ENCODE measurements at regions not wholly inside any gene's neighbourhood (a gene's known extent, or its start where the extent isn't known, plus 50 kb on each side); places are given as distances from the start of the nearest gene placed in this dataset.
A peak's percentile ranks its signal among the peaks of the same experiment; 100 is the strongest.

DNA sequence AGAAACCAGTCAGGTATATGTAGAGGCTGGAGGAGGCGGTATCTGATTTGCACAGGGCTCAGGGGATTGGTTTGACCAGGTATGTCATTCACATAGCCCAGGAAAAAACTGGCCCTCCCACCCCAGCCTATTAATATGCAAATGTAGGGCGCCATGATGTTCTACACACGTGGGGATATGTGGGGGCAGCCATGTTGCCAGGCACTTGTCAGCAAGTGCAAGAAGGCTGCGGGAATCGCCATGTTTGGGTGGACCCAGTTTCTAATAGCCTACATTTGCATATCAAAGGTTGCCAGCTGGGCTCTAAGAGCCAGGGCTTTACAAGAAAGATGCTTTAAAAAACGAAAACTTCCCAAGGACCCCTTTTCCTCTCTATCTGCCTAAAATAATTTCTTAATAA is 335.1 kb downstream of the SMARCA1 start:
- H3K27ac ChIP-seq (ENCODE audit: low read depth, low read length) = peak overlapping the region; percentile 66
- H3K9ac ChIP-seq (ENCODE audit: low read depth, low read length) = no peak overlapping the region
- peak overlapping the region; percentile 20; the same call in 1 of the 2 replicates for H3K4me3 ChIP-seq (ENCODE audit: low read depth, low read length)
- H3K27me3 ChIP-seq (ENCODE audit: control insufficient read depth, insufficient read depth, low read length) = no peaks in the 10 kb centered on the region; the same call in 1 of the 2 replicates
- peaks cover 3% of the 10 kb centered on the region; the same call in 1 of the 2 replicates for H3K9me3 ChIP-seq (ENCODE audit: control insufficient read depth, insufficient read depth, low read length)
- peaks cover 12% of the 10 kb centered on the region for H3K4me1 ChIP-seq (ENCODE audit: control insufficient read depth, insufficient read depth, low read length)
- no peaks in the 10 kb centered on the region for H3K36me3 ChIP-seq (ENCODE audit: control insufficient read depth, insufficient read depth, low read length)

DNA sequence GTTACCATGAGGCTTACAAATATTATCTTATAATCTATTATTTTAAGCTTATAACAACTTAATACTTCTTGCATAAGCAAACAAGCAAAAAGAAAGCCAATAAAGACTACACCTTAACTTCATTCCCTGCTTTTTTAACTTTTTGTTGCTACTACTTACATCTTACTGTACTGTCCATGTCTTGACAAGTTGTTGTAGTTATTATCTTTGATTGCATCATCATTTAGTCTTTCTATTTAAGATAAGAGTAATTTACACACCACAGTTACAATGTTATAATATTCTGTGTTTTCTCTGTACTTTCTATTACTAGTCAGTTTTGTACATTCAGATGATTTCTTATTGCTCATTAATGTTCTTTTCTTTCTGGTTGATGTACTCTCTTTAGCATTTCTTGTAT is 346.6 kb downstream of the SMARCA1 start:
- Histone ChIP-seq H3K4me1 (ENCODE audit: control insufficient read depth, insufficient read depth, low read length) (no peaks in the 10 kb centered on the region), H3K36me3 (ENCODE audit: control insufficient read depth, insufficient read depth, low read length) (no peaks in the 10 kb centered on the region), H3K9ac (ENCODE audit: low read depth, low read length) (no peak overlapping the region), H3K4me3 (ENCODE audit: low read depth, low read length) (no peak overlapping the region), H3K27ac (ENCODE audit: low read depth, low read length) (no peak overlapping the region), H3K27me3 (ENCODE audit: control insufficient read depth, insufficient read depth, low read length) (no peaks in the 10 kb centered on the region), H3K9me3 (ENCODE audit: control insufficient read depth, insufficient read depth, low read length) (no peaks in the 10 kb centered on the region)

DNA sequence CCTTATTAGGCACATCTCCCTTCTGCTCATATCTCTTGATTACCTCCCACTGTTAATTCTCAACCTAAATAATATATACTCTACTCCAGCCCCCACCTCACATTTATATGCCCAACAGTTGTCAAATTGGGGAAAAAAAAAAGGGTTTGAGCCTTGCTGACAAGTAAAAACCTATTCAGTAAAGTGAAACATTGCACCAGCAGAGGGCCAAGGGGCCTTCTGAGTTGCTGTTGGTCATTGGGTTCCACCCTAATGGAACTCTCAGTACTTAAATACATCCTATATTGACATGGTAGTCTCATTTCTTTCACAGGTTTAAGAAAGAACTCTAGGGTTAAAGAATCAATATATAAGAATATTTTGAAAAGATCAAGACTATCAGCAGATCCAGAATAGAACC is 362.2 kb downstream of the SMARCA1 start:
- H3K4me1 ChIP-seq (ENCODE audit: control insufficient read depth, insufficient read depth, low read length) = no peaks in the 10 kb centered on the region
- no peak overlapping the region for H3K4me3 ChIP-seq (ENCODE audit: low read depth, low read length)
- no peak overlapping the region for H3K9ac ChIP-seq (ENCODE audit: low read depth, low read length)
- no peaks in the 10 kb centered on the region for H3K9me3 ChIP-seq (ENCODE audit: control insufficient read depth, insufficient read depth, low read length)
- no peaks in the 10 kb centered on the region for H3K36me3 ChIP-seq (ENCODE audit: control insufficient read depth, insufficient read depth, low read length)
- H3K27ac ChIP-seq (ENCODE audit: low read depth, low read length) = no peak overlapping the region
- no peaks in the 10 kb centered on the region for H3K27me3 ChIP-seq (ENCODE audit: control insufficient read depth, insufficient read depth, low read length)

DNA sequence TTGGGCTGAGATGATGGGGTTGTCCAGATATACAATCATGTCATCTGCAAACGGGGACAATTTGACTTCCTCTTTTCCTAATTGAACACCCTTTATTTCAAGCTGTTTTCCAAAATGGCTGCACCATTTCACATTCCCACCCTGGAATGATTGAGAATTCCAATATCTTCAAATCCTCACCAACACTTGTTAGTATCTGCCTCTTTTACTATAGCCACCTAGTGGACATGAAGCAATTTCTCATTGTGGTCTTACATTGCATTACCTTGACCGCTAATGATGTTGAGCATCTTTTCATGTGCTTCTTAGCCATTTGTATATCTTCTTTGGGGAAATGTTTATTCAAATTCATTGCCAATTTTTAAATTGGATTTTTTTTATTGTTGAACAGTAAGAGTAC is 364.8 kb downstream of the SMARCA1 start:
- Histone ChIP-seq H3K36me3 (ENCODE audit: control insufficient read depth, insufficient read depth, low read length) (no peaks in the 10 kb centered on the region), H3K9me3 (ENCODE audit: control insufficient read depth, insufficient read depth, low read length) (no peaks in the 10 kb centered on the region), H3K4me1 (ENCODE audit: control insufficient read depth, insufficient read depth, low read length) (peaks cover 7% of the 10 kb centered on the region), H3K27me3 (ENCODE audit: control insufficient read depth, insufficient read depth, low read length) (no peaks in the 10 kb centered on the region), H3K27ac (ENCODE audit: low read depth, low read length) (no peak overlapping the region), H3K4me3 (ENCODE audit: low read depth, low read length) (no peak overlapping the region), H3K9ac (ENCODE audit: low read depth, low read length) (no peak overlapping the region)

DNA sequence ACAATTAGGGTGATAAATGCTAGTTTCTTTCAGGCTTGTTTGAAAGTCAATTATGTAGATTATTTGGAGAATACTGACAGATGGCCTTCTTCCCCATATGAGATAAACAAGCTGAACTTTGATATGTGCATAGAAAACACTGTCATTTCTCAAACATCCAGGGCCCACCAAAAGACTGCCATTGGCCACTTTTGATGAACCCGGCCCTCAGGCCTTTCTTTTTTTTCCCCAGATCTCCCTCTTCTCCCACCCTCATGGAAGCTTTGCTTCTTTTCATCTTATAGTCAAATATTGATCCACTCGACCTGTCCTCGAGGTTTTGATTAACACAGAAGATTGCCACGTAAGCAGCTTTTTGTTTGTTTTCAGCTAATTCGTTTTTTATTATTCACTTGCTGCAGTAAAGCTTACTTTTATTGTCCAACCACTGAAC is 377.4 kb downstream of the SMARCA1 start:
- Histone ChIP-seq H3K27ac (ENCODE audit: low read depth, low read length) (no peak overlapping the region), H3K4me1 (ENCODE audit: control insufficient read depth, insufficient read depth, low read length) (peaks cover 14% of the 10 kb centered on the region; the same call in 1 of the 2 replicates), H3K27me3 (ENCODE audit: control insufficient read depth, insufficient read depth, low read length) (no peaks in the 10 kb centered on the region), H3K9me3 (ENCODE audit: control insufficient read depth, insufficient read depth, low read length) (no peaks in the 10 kb centered on the region), H3K9ac (ENCODE audit: low read depth, low read length) (no peak overlapping the region), H3K4me3 (ENCODE audit: low read depth, low read length) (no peak overlapping the region), H3K36me3 (ENCODE audit: control insufficient read depth, insufficient read depth, low read length) (no peaks in the 10 kb centered on the region)

DNA sequence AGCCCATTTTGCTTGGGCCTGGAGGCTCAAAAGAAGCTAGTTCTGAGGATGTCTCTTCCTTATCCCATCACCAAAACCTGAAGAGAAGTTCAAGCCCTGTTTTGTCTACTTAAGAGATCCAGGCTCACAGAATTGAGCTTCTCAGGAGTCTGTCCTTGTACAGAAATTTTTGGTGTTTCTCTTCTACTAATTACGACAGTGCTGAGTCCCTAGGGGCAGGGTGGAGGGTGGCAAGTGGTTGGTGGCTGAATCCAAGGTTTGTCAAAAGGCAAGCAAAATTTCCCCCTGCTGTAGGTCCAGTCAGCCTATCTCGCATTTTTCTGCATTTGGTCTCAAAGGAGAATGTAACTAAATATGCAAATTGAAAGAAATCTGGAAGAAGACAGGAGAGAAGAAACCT is 377.9 kb downstream of the SMARCA1 start:
- no peak overlapping the region for H3K9ac ChIP-seq (ENCODE audit: low read depth, low read length)

DNA sequence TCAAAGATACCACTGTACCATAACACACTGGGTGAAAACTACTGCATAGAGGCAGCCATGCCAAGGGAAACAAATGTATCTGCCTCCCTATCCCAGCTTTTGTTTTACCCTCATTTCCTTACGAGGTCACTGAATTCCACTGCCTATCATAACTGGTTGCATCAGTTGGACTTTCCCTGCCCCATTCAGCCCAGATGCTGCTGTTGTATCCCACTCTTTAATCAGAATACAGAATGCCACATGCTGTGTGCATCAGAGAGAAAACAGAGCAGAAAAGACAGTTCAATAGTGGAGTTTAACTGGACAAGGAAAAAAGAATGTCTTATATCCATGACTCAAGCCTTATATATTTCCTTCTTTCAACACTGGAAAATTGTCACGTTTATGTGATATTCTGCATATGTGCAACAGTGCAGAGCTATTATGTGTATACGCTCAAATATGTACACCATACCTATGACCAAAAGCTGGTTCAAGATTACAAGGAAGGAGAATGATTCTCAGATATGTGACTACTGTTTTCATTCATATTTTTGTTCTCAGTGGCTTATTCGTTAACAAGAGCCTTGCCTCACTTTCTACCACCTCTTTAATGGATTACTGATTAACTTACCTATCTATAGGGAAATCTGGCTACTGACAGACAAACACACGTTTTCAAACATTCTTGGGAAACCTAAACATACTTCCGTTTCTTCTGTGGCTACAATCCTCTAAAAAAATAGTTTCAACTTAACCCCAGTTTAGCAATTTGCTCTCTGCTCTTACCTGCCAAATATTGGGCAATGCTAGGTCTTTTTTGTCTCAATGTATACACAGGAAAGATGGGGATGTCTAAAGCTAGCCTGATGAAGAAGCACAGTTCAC is 378.9 kb downstream of the SMARCA1 start:
- Histone ChIP-seq H3K4me3 (ENCODE audit: low read depth, low read length) (no peak overlapping the region), H3K9ac (ENCODE audit: low read depth, low read length) (no peak overlapping the region), H3K4me1 (ENCODE audit: control insufficient read depth, insufficient read depth, low read length) (peaks cover 22% of the 10 kb centered on the region; the same call in 1 of the 2 replicates), H3K9me3 (ENCODE audit: control insufficient read depth, insufficient read depth, low read length) (no peaks in the 10 kb centered on the region), H3K36me3 (ENCODE audit: control insufficient read depth, insufficient read depth, low read length) (no peaks in the 10 kb centered on the region), H3K27me3 (ENCODE audit: control insufficient read depth, insufficient read depth, low read length) (no peaks in the 10 kb centered on the region), H3K27ac (ENCODE audit: low read depth, low read length) (no peak overlapping the region)

More for the DNA sequence above, 377.9 kb downstream of the SMARCA1 start:
- Histone ChIP-seq H3K27me3 (ENCODE audit: control insufficient read depth, insufficient read depth, low read length) (no peaks in the 10 kb centered on the region), H3K36me3 (ENCODE audit: control insufficient read depth, insufficient read depth, low read length) (no peaks in the 10 kb centered on the region), H3K9me3 (ENCODE audit: control insufficient read depth, insufficient read depth, low read length) (no peaks in the 10 kb centered on the region), H3K4me1 (ENCODE audit: control insufficient read depth, insufficient read depth, low read length) (peaks cover 14% of the 10 kb centered on the region; the same call in 1 of the 2 replicates), H3K4me3 (ENCODE audit: low read depth, low read length) (no peak overlapping the region), H3K27ac (ENCODE audit: low read depth, low read length) (no peak overlapping the region)

DNA sequence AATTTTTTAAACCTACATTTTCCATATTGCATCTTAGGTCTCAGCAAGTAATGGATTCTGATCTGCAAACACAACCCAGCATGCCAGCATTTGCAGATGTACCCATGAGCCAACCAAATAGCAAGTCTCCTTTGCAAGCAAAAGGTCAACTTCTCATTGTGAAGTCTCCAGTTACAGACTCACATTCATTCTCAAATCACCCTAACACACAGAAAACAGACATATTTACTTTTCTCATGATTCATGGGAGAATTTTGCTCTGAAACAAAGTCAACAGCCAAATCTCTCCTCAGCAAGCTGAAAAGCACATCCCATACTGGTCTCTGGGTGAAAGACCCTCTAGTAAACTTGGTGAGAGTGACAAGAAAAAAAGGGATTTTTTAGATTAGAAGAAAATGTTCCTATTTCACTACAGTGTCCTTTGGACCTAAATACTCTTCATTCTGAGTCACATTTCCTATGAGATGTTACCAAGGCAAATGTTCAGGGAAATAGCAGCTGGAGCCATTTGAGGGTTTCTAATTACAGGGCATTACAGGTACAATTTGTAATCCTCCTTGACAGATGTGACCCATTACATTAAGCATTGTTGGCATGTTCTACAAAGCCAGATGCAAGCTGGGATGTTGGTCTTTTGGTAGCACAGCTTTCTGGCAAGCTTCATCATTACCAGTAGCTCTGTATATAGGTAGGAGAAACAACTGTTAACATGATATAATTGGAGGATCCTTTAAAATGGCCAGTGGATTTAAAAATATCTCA is 383.3 kb downstream of the SMARCA1 start:
- Histone ChIP-seq H3K27me3 (ENCODE audit: control insufficient read depth, insufficient read depth, low read length) (no peaks in the 10 kb centered on the region), H3K27ac (ENCODE audit: low read depth, low read length) (peak overlapping the region; percentile 46), H3K36me3 (ENCODE audit: control insufficient read depth, insufficient read depth, low read length) (no peaks in the 10 kb centered on the region), H3K9me3 (ENCODE audit: control insufficient read depth, insufficient read depth, low read length) (no peaks in the 10 kb centered on the region), H3K4me1 (ENCODE audit: control insufficient read depth, insufficient read depth, low read length) (peaks cover 14% of the 10 kb centered on the region; the same call in 1 of the 2 replicates), H3K9ac (ENCODE audit: low read depth, low read length) (no peak overlapping the region), H3K4me3 (ENCODE audit: low read depth, low read length) (no peak overlapping the region)

DNA sequence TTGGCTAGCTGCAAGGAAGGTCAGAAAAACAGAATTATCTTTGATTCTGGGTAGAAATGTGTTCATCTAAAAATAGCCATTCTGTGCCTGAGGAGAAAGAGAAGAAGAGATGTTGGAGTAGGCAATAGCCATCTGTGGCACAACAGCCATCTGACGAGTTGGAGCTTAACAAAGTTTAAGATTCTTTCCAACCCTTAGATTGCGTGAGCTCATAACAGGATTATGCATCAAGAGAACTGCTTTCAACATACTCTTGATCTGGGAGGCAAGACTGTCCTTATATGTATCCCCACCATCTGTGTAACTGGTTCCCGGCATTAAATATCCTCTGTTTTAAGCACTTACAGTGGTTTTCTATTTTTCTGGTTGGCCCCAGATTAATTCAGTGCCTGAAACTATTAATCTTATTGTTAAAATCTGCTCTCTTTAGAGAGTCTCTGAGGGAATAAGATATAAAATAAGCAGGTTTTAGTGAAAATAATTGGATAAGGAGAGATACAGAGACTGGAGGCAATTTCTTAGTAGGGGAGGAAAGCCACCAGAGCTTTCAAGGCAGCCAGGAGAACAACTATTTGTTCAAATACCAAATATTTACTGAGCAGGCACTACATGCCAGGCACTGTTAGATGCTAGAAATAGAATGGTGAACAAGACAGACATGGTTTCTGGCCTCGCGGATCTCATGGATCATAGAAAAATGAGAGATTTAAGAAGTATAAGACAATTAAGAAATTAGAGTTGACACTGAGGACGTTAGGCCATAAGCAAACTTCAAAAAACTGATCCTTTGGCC is 398.0 kb downstream of the SMARCA1 start:
- no peak overlapping the region for H3K4me3 ChIP-seq (ENCODE audit: low read depth, low read length)
- H3K36me3 ChIP-seq (ENCODE audit: control insufficient read depth, insufficient read depth, low read length) = no peaks in the 10 kb centered on the region
- H3K27ac ChIP-seq (ENCODE audit: low read depth, low read length) = no peak overlapping the region
- no peaks in the 10 kb centered on the region for H3K9me3 ChIP-seq (ENCODE audit: control insufficient read depth, insufficient read depth, low read length)
- no peaks in the 10 kb centered on the region; the same call in 1 of the 2 replicates for H3K4me1 ChIP-seq (ENCODE audit: control insufficient read depth, insufficient read depth, low read length)
- no peaks in the 10 kb centered on the region for H3K27me3 ChIP-seq (ENCODE audit: control insufficient read depth, insufficient read depth, low read length)
- H3K9ac ChIP-seq (ENCODE audit: low read depth, low read length) = no peak overlapping the region

DNA sequence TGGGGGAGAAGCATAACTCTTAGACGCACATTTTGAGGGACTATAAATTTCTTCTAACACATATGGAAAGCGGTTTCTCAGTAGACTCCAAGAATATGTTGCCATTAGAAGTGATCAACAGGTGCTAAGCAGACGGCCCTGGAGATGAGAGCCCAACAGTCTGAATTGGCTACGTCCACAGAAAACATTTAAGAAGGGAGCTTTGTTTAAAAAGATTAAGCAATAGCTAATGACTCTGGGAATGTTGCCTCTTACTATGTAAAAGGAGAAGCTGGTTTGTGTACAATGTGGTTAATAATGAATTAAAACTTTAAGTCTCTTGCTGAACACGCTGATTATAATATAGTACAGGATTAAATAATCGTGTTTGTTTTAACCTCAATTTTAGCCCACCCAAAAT is 399.5 kb downstream of the SMARCA1 start:
- Histone ChIP-seq H3K27ac (ENCODE audit: low read depth, low read length) (no peak overlapping the region), H3K4me3 (ENCODE audit: low read depth, low read length) (no peak overlapping the region), H3K4me1 (ENCODE audit: control insufficient read depth, insufficient read depth, low read length) (no peaks in the 10 kb centered on the region; the same call in 1 of the 2 replicates), H3K36me3 (ENCODE audit: control insufficient read depth, insufficient read depth, low read length) (no peaks in the 10 kb centered on the region), H3K9ac (ENCODE audit: low read depth, low read length) (no peak overlapping the region), H3K27me3 (ENCODE audit: control insufficient read depth, insufficient read depth, low read length) (no peaks in the 10 kb centered on the region), H3K9me3 (ENCODE audit: control insufficient read depth, insufficient read depth, low read length) (no peaks in the 10 kb centered on the region)

Data from HUES48 (cell line).